Stimulated activated CD4-positive, alpha-beta T cell treated with anti-CD3 and anti-CD28 coated beads, Interleukin-15, amount 100 ng/mL, for 48 hours (primary cell): ENCODE measurements at regions not wholly inside any gene's neighbourhood (a gene's known extent, or its start where the extent isn't known, plus 50 kb on each side); places are given as distances from the start of the nearest gene placed in this dataset.

Experiments used
- DNase-seq, 2 donors: peaks; one replicate each; pipeline ENCODE4 v3.0.0-alpha.2; 2020; ENCODE audit warnings: low read depth in 2 of 2

- no peak for DNase-seq
Measured at GRCh38 chr1:88204111-88204510, 480.0 kb upstream of the PKN2 start.

GRCh38 chr1:88204612-88205167 lies 479.4 kb upstream of the PKN2 start:
- no peak for DNase-seq

GRCh38 chr1:88208389-88208788 lies 475.7 kb upstream of the PKN2 start:
- no peak for DNase-seq

GRCh38 chr1:88210103-88210787 lies 473.8 kb upstream of the PKN2 start:
- no peak for DNase-seq

- no peak for DNase-seq
Measured at GRCh38 chr1:88216441-88216840, 467.6 kb upstream of the PKN2 start.

- DNase-seq = no peak
Measured at GRCh38 chr1:88217386-88217785, 466.7 kb upstream of the PKN2 start.

GRCh38 chr1:88219521-88219920 lies 464.6 kb upstream of the PKN2 start:
- no peak for DNase-seq

- no peak for DNase-seq
Measured at GRCh38 chr1:88221411-88221810, 462.7 kb upstream of the PKN2 start.

GRCh38 chr1:88224906-88225305 lies 459.2 kb upstream of the PKN2 start:
- no peak for DNase-seq

GRCh38 chr1:88228114-88228513 lies 456.0 kb upstream of the PKN2 start:
- no peak for DNase-seq

- no peak for DNase-seq
Measured at GRCh38 chr1:88230126-88230525, 453.9 kb upstream of the PKN2 start.

GRCh38 chr1:88237058-88237457 lies 447.0 kb upstream of the PKN2 start:
- no peak for DNase-seq

- DNase-seq = no peak
Measured at GRCh38 chr1:88239205-88239604, 444.9 kb upstream of the PKN2 start.

GRCh38 chr1:88247666-88248065 lies 436.4 kb upstream of the PKN2 start:
- DNase-seq = no peak

GRCh38 chr1:88250915-88251314 lies 433.2 kb upstream of the PKN2 start:
- no peak for DNase-seq

- DNase-seq = no peak
Measured at GRCh38 chr1:88252745-88253144, 431.3 kb upstream of the PKN2 start.

- no peak for DNase-seq
Measured at GRCh38 chr1:88265606-88266005, 418.5 kb upstream of the PKN2 start.

- DNase-seq = no peak
Measured at GRCh38 chr1:88266051-88266450, 418.0 kb upstream of the PKN2 start.

- no peak for DNase-seq
Measured at GRCh38 chr1:88272216-88272615, 411.9 kb upstream of the PKN2 start.

- DNase-seq = no peak
Measured at GRCh38 chr1:88274431-88274830, 409.6 kb upstream of the PKN2 start.

GRCh38 chr1:88275259-88275862 lies 408.7 kb upstream of the PKN2 start:
- no peak for DNase-seq

- no peak for DNase-seq
Measured at GRCh38 chr1:88276163-88276562, 407.9 kb upstream of the PKN2 start.

- no peak for DNase-seq
Measured at GRCh38 chr1:88284066-88284465, 400.0 kb upstream of the PKN2 start.
